HepG2 (cell line): ENCODE measurements at regions not wholly inside any gene's neighbourhood (a gene's known extent, or its start where the extent isn't known, plus 50 kb on each side); places are given as distances from the start of the nearest gene placed in this dataset.

Experiments
- ATAC-seq: fragments of 200-7000 bp; cut with Tn5 transposase; 3 replicates; pipeline ENCODE4 v1.9.1; 2020; ENCODE audit warnings: mild to moderate bottlenecking, moderate library complexity
- BruUV-seq: library from RNA; stranded (reverse); fragments of 400-500 nt; replicated peaks from 2 replicates; lab custom pipeline; 2021; lab: Mats Ljungman, UMichigan
- CTCF ChIA-PET: fragments of 300-600 bp; formaldehyde crosslinking; extraction: SDS; loops from one replicate; lab custom pipeline; 2021; ENCODE audit warnings: low total read pairs, inconsistent platforms, low intra/inter-chr PET ratio; lab: Yijun Ruan, JAX
- POLR2A ChIA-PET: fragments of 350-600 bp; sonication (Branson Sonifier 250); formaldehyde crosslinking; loops from one replicate; lab custom pipeline; 2020; ENCODE audit warnings: antibody characterized with exemption, inconsistent platforms; lab: Yijun Ruan, JAX
- DNase-seq: peaks from one replicate; pipeline ENCODE4 v3.0.0-alpha.2; 2015; ENCODE audit warnings: low spot score
- FAIRE-seq: peaks from 3 replicates; lab custom pipeline; 2011; peaks lifted over from hg19 to GRCh38; lab: Jason Lieb, UNC
- H2AFZ ChIP-seq: one replicate; pipeline ENCODE4 v1.6.1; 2011; ENCODE audit warnings: low read length, inconsistent platforms
- H3K27ac ChIP-seq: fragments of 300-600 bp; 3 replicates; pipeline ENCODE4 v1.8.0; 2011; ENCODE audit warnings: mixed run types, mild to moderate bottlenecking, mixed read lengths, low read length, inconsistent platforms; ENCODE audit not compliant: insufficient read depth; ENCODE audit errors: extremely low read length
- H3K27me3 ChIP-seq, 2 experiments: fragments of 200-600 bp in 1 of 2; 2 replicates in 1 of 2; 3 replicates in 1 of 2; pipeline versions ENCODE4 v1.6.0 to v1.8.0; 2011; ENCODE audit warnings: low read length in 2 of 2, mild to moderate bottlenecking in 2 of 2, moderate library complexity in 2 of 2, inconsistent platforms in 1 of 2; ENCODE audit not compliant: insufficient read depth in 2 of 2, control insufficient read depth in 1 of 2
- H3K36me3 ChIP-seq, 2 experiments: fragments of 200-600 bp in 1 of 2; replicated peaks in 1 of 2; 2 replicates in 1 of 2; 3 replicates in 1 of 2; pipeline versions ENCODE4 v1.5.1 to v1.8.0; 2011; ENCODE audit warnings: low read length in 2 of 2, inconsistent platforms in 1 of 2; ENCODE audit not compliant: insufficient read depth in 2 of 2, control insufficient read depth in 1 of 2
- H3K4me1 ChIP-seq: 2 replicates; pipeline ENCODE4 v1.5.1; 2012; ENCODE audit warnings: low read length, inconsistent platforms; ENCODE audit not compliant: insufficient read depth
- H3K4me2 ChIP-seq: 2 replicates; pipeline ENCODE4 v1.6.0; 2011; ENCODE audit warnings: low read depth, low read length, inconsistent platforms
- H3K4me3 ChIP-seq, 3 experiments: fragments of 200-600 bp in 1 of 3; sonication (generic), shearing (Covaris generic) in 1 of 3; replicated peaks in 1 of 3; 2 replicates each; pipeline ENCODE4 v1.5.1; 2011 to 2016; ENCODE audit warnings: low read length in 3 of 3, inconsistent platforms in 2 of 3, low read depth in 2 of 3, mild to moderate bottlenecking in 2 of 3, control low read depth in 1 of 3, mixed read lengths in 1 of 3; ENCODE audit not compliant: insufficient read depth in 1 of 3
- H3K79me2 ChIP-seq: one replicate; pipeline ENCODE4 v1.6.1; 2011; ENCODE audit warnings: low read length, inconsistent platforms; ENCODE audit not compliant: insufficient read depth
- H3K9ac ChIP-seq: 2 replicates; pipeline ENCODE4 v1.6.0; 2011; ENCODE audit warnings: mild to moderate bottlenecking, low read depth, low read length, inconsistent platforms; ENCODE audit not compliant: insufficient read depth
- H3K9me3 ChIP-seq: 2 replicates; pipeline ENCODE4 v1.5.1; 2012; ENCODE audit warnings: mild to moderate bottlenecking, low read length
- H4K20me1 ChIP-seq: 2 replicates; pipeline ENCODE4 v1.6.0; 2011; ENCODE audit warnings: inconsistent platforms, mild to moderate bottlenecking, low read length, moderate library complexity; ENCODE audit not compliant: insufficient read depth
- ARID4A ChIP-seq: sonication (generic); formaldehyde crosslinking; IDR thresholded peaks from 2 replicates; pipeline ENCODE4 v1.5.0; 2020; ENCODE audit warnings: mild to moderate bottlenecking, missing genetic modification reagents, borderline replicate concordance
- CBX5 ChIP-seq: sonication (generic); formaldehyde crosslinking; IDR thresholded peaks from 2 replicates; pipeline ENCODE4 v1.4.0; 2020; ENCODE audit warnings: missing genetic modification reagents, borderline replicate concordance
- ETS1 ChIP-seq: sonication (generic); formaldehyde crosslinking; IDR thresholded peaks from 2 replicates; pipeline ENCODE4 v1.4.0; 2020; ENCODE audit warnings: missing genetic modification reagents
- ISL2 ChIP-seq: sonication (generic); formaldehyde crosslinking; IDR thresholded peaks from 2 replicates; pipeline ENCODE4 v1.5.0; 2020; ENCODE audit warnings: missing genetic modification reagents
- MZF1 ChIP-seq: sonication (generic); formaldehyde crosslinking; IDR thresholded peaks from 2 replicates; pipeline ENCODE4 v1.8.1; 2023; ENCODE audit warnings: mild to moderate bottlenecking, missing genetic modification reagents, borderline replicate concordance
- NR1H2 ChIP-seq: sonication (generic); formaldehyde crosslinking; IDR thresholded peaks from 2 replicates; pipeline ENCODE4 v1.8.1; 2022; ENCODE audit warnings: low read depth, missing genetic modification reagents, borderline replicate concordance
- PRPF4 ChIP-seq: fragments of 200-400 bp; formaldehyde crosslinking; IDR thresholded peaks from 2 replicates; pipeline ENCODE4 v1.6.1; 2016; ENCODE audit warnings: low read length, low read depth; ENCODE audit not compliant: poor library complexity, severe bottlenecking
- RAD51 ChIP-seq: fragments of 450-650 bp; IDR thresholded peaks from 2 replicates; pipeline ENCODE4 v1.6.1; 2016; ENCODE audit warnings: borderline replicate concordance
- TEAD2 ChIP-seq: sonication (generic); formaldehyde crosslinking; IDR thresholded peaks from 2 replicates; pipeline ENCODE4 v1.9.0; 2021; ENCODE audit warnings: missing genetic modification reagents
- ZMAT3 ChIP-seq: sonication (generic); formaldehyde crosslinking; conservative IDR thresholded peaks from 2 replicates; pipeline ENCODE4 v1.7.0; 2021; ENCODE audit warnings: missing genetic modification reagents
- ZNF234 ChIP-seq: sonication (generic); formaldehyde crosslinking; conservative IDR thresholded peaks from 2 replicates; pipeline ENCODE4 v1.5.1; 2020; ENCODE audit warnings: mild to moderate bottlenecking, missing genetic modification reagents
- ZNF337 ChIP-seq: sonication (generic); formaldehyde crosslinking; IDR thresholded peaks from 2 replicates; pipeline ENCODE4 v1.5.1; 2020; ENCODE audit warnings: missing genetic modification reagents, low read depth, mild to moderate bottlenecking, borderline replicate concordance
- ZNF432 ChIP-seq: sonication (generic); formaldehyde crosslinking; IDR thresholded peaks from 2 replicates; pipeline ENCODE4 v1.5.0; 2020; ENCODE audit warnings: missing genetic modification reagents, mild to moderate bottlenecking, borderline replicate concordance
- ZNF503 ChIP-seq: sonication (generic); formaldehyde crosslinking; IDR thresholded peaks from 2 replicates; pipeline ENCODE4 v1.4.0; 2020; ENCODE audit warnings: missing genetic modification reagents
- ZNF746 ChIP-seq: sonication (generic); formaldehyde crosslinking; IDR thresholded peaks from 2 replicates; pipeline ENCODE4 v1.8.0; 2022; ENCODE audit warnings: mild to moderate bottlenecking, missing genetic modification reagents
- ZNF775 ChIP-seq: sonication (generic); formaldehyde crosslinking; IDR thresholded peaks from 2 replicates; pipeline ENCODE4 v1.4.0; 2020; ENCODE audit warnings: missing genetic modification reagents, mild to moderate bottlenecking, moderate library complexity, borderline replicate concordance
- WGBS: methylation state at CpG from one replicate; pipeline ENCODE4 v1.1.6; 2017; ENCODE audit warnings: low lambda C conversion rate; 5-methylcytosine and 5-hydroxymethylcytosine counted together
- in situ Hi-C: cut with HindIII; loops from 2 replicates; pipeline ENCODE4 v1.10.0; 2017; ENCODE audit warnings: low pct_unique_long_range_greater_than_20kb; ENCODE audit not compliant: extremely low pct_ligation_motif_present
- intact Hi-C: fragments of 100-400 bp; cut with micrococcal nuclease; formaldehyde crosslinking; loops from one replicate; pipeline ENCODE4 v1.10.0; 2022; ENCODE audit not compliant: unreplicated experiment

- no TSS peak for BruUV-seq
- Histone ChIP-seq H3K36me3 (no peaks in the 10 kb centered on the region), H3K27ac (no peak overlapping the region), H4K20me1 (no peaks in the 10 kb centered on the region), H3K9me3 (peaks cover 13% of the 10 kb centered on the region), H3K9ac (no peak overlapping the region)
- no peak for FAIRE-seq
- CTCF ChIA-PET: no interaction called here
- intact Hi-C loops: no loop called here
- in situ Hi-C loops: no loop called here
- TF ChIP-seq ZNF234 (CRISPR knock-in tag): no peak
- TF ChIP-seq NR1H2 (CRISPR knock-in tag): no peak
- TF ChIP-seq ZNF746: no peak
- no peak for TF ChIP-seq ZNF337 (CRISPR knock-in tag)
- TF ChIP-seq CBX5: no peak
- no peak for TF ChIP-seq ZNF432 (CRISPR knock-in tag)
- no peak for TF ChIP-seq MZF1
- TF ChIP-seq ETS1 (CRISPR knock-in tag): no peak
- no peak for TF ChIP-seq ZMAT3
- TF ChIP-seq PRPF4: no peak
- no peak for TF ChIP-seq ZNF503
- no peak for TF ChIP-seq ISL2 (CRISPR knock-in tag)
- TF ChIP-seq ZNF775 (CRISPR knock-in tag): no peak
- no peak for TF ChIP-seq RAD51
- no peak for TF ChIP-seq ARID4A (CRISPR knock-in tag)
- TF ChIP-seq TEAD2 (CRISPR knock-in tag): no peak
- TF ChIP-seq, all 625 proteins: peak for 0
- H3K4me1 ChIP-seq: peaks cover 18% of the 10 kb centered on the region
- no peaks in the 10 kb centered on the region for H3K79me2 ChIP-seq
- no peak overlapping the region for H3K4me3 ChIP-seq
- no peak overlapping the region for H2AFZ ChIP-seq
- no peaks in the 10 kb centered on the region for H3K27me3 ChIP-seq
- ATAC-seq (no peak), DNase-seq (no peak)
- WGBS: 2% methylated on average over 2 of the region's 2 CpGs
- no peak overlapping the region for H3K4me2 ChIP-seq
- POLR2A ChIA-PET: no interaction called here
Measured at GRCh38 chr11:93038521-93038920, 69.1 kb downstream of the MTNR1B start.
